HG03139 (cell line): ENCODE measurements at regions not wholly inside any gene's neighbourhood (a gene's known extent, or its start where the extent isn't known, plus 50 kb on each side); places are given as distances from the start of the nearest gene placed in this dataset.

Experiments
- ATAC-seq: cut with Tn5 transposase; IDR thresholded peaks from one replicate; pipeline ENCODE4 v1.9.1; 2021; ENCODE audit not compliant: unreplicated experiment

DNA sequence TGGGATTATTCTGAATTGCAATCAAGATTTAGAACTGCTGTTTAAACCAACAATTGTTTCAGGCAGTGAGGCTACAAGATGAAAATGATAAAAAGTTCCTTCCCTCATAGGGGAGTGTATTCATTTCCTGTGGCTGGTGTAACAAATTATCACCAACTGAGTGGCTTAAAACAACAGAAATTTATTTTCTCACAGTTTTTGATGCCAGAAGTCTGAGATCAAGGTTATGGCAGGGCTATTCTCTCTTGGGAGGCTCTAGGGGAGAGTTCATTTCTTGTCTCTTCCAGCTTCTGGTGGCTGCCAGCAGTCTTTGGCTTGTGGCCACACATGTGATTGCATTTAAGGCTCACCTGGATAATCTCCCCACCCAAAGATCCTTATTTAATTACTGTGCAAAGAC, 290.5 kb upstream of the ZSWIM2 start:
- ATAC-seq = no peak

- peak; percentile 80 for ATAC-seq
Observed at GRCh38 chr2:187138265-187138664, 289.3 kb upstream of the ZSWIM2 start.

DNA sequence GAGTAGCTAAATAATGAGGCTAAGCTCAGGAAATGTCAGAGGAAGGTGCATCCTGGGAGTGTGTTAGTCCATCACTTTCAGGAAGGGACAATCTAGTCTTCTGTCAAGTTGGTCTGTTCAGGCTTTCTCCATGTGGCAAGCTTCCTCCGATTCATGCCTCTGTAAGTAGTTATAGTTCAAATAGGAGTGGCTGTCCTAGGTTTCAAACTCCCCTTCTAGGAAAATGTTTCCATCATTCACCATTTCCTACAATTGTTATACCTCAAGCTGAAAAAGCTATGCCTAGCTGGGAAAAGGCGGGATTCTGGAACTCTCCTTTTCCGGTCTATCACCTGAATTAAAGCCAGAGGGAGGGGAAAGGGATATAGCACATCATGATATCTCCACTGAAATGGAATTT, 287.7 kb upstream of the ZSWIM2 start:
- no peak for ATAC-seq

DNA sequence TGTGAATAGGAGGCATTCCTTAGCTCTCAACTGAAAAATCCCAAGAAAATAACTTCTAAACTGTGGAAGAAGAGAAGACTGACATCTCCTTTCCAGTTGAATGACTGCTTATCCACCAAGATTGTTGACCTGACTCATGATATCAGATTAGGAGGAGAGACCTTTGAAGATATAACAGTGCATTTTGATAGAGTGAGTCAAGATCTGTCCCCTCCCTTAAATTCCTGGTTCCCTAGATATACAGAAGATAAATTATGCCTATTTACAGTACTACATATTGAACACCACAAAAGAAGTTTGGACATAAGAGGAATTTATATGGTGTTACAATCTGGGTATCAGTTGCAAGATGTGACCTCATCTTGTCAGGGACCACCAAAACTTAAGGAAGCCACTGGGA, 285.3 kb upstream of the ZSWIM2 start:
- ATAC-seq = no peak

- ATAC-seq = no peak
Observed at GRCh38 chr2:187129868-187130267, 280.9 kb upstream of the ZSWIM2 start.

GRCh38 chr2:187129306-187129705, 280.3 kb upstream of the ZSWIM2 start:
- no peak for ATAC-seq

GRCh38 chr2:187126247-187127005, 277.5 kb upstream of the ZSWIM2 start:
- no peak for ATAC-seq

GRCh38 chr2:187125318-187125717, 276.3 kb upstream of the ZSWIM2 start:
- ATAC-seq = no peak

GRCh38 chr2:187124529-187124928, 275.6 kb upstream of the ZSWIM2 start:
- no peak for ATAC-seq

DNA sequence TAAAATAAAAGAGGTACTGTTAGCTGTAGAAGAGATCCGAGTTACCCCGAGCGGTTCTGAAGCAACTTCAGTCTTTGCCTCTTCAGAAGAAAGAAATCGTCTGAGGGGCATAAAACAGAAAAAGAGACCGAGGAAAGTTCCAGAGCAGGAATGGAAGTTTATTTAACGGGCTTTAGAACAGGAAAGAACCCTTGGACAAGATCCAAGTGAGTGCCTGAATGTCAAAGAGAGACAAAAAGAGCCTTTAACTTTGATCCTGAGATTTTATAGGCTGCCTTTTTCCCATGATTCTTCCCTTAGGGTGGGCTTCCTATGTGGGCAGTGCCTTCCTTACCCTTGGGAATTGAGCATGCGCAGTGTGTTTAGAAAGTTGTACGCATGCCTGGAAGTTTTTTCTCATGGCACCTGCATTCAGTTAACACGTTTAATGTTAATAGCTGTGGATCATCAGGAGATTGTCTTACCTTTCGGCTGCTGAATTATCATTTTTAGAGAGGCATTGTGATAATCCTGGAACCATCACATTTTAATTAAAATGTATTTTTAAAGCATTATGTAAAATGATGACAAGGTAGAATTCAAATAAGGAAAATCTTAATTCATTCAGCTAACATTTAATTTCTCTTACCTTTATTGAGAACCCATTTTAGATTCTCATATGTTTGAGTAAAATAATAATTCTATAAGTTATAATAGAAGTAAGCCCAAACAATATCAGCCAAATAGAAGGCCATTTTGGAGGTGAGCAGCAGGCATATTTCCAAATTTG, 269.5 kb upstream of the ZSWIM2 start:
- no peak for ATAC-seq

DNA sequence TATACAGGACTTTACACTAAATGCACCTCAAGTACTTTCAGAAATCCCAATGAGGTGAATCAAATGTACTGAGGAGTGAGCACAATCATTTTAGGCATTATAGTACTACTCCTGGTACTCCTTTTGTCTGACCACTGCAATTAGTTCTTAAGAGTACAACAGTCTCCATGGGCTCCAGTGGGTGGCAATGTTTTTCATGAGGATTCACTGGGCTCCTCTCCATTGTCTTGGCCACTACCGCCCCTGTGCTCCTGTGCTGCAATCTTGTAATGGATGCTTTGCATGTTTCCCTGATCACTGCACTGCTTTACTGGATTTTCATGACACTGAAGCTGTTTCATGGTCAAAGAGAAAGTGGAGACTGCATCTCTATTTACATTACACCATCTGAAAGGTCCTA, 268.5 kb upstream of the ZSWIM2 start:
- ATAC-seq = no peak

DNA sequence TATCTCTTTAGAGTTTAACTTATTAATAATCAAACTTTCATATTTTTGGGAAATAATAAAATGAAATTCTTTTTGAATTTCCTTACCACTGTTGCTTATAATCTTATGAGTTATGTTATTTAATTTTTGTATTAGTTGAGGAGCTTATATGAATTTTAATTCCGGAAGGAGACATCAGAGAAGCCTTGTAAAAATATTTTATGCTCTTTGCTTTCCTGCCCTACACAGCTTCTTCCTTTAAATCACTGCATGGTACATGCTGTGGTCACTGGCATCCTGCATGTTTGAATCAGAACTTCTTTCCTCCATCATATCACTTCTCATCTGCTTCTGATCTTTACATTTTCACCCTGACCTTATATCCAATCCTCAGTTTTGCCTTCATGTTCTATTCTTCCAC, 266.7 kb upstream of the ZSWIM2 start:
- ATAC-seq = no peak

DNA sequence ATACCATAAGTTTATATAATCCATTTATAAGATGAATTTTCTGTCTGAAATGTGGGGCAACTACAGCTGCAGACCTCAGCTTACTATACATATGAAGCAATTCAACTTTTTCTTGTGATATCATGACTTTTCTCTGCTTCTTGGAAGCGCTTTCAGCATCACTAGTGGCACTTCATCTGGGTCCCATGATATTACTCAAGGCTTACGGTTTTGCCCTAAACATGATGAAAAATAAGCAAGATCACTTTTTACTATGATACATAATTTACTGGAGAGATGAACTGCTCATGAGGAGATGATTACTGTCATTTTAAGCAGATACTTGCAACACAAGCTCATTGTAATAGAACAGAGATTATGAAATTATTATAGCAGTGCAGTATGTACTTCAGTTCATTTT, 258.0 kb upstream of the ZSWIM2 start:
- ATAC-seq = no peak

DNA sequence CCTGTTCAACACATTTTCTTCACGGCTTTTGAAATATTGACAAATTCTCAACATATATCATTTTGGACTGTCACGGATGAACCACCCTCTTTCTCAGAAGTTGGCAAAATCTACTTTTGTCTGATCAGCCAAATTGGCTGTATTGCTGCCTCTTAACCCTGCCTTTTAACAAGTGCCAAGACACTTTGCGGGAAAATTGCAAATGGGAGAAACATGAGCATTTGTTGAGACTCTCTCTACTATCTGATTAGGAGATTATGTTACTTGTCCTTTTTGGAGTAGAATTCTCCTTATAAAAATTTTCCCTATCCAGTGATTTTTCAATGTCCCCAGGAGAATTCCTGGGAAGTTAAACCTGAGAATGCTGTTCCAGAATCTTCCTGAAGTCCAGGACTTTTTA, 256.2 kb upstream of the ZSWIM2 start:
- no peak for ATAC-seq

- ATAC-seq = no peak
Observed at GRCh38 chr2:187102381-187102780, 253.4 kb upstream of the ZSWIM2 start.

DNA sequence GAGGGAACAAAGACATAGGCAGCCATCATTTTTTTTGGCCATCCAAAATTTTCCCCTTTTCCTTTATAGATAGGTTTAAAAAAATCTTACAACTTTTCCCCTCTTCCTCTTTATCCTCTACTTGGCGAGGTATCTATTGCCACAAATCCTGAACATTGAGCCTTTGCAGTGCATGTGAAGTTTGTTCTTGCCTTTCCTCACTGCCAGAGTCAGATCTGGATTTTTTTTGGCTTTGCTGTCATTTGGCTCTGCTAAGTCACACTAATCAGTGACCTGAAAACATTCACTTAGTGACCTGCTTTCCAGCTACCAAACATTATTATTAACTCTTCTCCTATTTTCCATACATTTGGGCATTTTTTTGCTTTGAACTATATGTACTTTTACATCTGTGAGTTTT, 249.2 kb upstream of the ZSWIM2 start:
- ATAC-seq = no peak

GRCh38 chr2:187093771-187094412, 244.9 kb upstream of the ZSWIM2 start:
- ATAC-seq = no peak

DNA sequence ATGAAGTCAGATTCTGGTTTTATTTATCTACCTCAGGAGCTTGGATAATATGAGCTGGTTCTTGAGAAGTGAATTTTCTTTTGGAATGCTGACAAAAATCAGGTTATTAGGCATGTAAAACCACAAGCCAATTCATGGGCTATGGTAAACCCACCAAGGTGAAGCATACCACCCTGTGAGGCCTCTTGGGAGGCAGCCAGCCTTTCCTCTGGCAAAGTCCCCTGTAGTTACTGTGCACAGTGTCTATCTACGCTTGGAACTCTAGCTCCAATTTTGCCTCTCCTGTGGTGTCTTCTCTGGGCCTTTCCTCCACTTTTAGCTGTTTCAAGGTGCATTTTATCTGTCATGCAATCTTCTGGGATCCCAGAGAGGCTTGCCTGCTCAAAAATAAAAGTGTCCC, 242.7 kb upstream of the ZSWIM2 start:
- no peak for ATAC-seq

- ATAC-seq = no peak
Observed at GRCh38 chr2:187084524-187084923, 235.6 kb upstream of the ZSWIM2 start.

DNA sequence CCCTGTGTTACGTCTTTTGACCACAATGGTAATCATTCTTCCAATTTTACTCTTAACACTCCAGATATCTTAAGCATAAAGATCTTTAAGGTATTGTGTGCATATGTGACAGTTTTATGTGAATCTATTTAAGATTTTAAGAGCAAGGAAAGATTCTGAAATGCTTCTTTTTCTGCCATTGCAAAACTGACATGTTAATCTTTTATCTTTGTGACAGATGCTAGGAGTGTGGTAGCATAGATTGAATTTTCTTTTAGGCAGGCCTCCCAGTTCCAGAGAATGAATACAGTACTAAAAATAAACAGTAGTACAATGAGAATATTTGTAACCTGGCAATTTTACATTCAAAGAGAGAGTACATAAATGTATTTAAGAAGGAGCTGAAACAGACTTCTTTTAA, 232.5 kb upstream of the ZSWIM2 start:
- no peak for ATAC-seq

DNA sequence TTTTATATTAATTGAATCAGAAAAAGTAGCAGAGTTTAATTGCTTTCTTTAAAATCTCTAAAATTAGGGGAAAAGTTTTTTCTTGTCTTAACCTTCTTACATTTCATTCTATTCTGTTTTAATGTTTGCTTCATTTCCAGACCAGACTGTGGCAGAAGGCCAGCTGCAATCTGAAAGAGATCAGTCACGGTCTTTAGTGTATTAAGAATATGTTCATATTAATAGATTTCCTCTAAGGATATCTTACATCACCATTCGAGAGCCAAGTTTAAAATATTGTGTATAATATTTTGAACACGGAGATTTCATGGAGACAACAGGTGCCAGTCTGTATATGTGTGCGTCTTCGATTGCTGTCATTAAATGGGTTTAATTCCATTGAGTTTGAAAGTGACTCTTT, 230.9 kb upstream of the ZSWIM2 start:
- ATAC-seq = no peak

DNA sequence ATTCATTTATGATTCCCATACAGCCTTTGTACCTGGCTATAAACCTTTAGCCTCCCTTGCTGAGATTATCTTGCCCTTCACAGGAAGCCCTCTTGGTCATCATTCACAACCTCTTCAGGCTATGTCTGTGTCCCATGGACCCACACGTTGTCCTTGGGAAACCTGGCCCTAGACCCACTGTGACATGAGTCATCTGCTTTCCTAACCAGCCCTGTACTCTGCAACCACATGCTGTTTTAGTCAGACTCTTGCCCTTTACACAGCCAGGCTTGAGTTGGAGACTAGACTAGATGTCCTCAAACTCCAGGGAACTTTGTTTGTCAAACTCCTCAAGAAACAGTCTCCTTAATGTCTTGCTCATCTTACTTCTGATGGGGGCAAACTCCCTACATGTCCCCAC, 229.3 kb upstream of the ZSWIM2 start:
- ATAC-seq = no peak
